GM12878 (cell line): ENCODE measurements at regions not wholly inside any gene's neighbourhood (a gene's known extent, or its start where the extent isn't known, plus 50 kb on each side); places are given as distances from the start of the nearest gene placed in this dataset.
A peak's percentile ranks its signal among the peaks of the same experiment; 100 is the strongest.

Experiments
- ATAC-seq: fragments of 200-7000 bp; cut with Tn5 transposase; 3 replicates; pipeline ENCODE4 v1.9.1; 2020; ENCODE audit warnings: mild to moderate bottlenecking, moderate library complexity
- BruUV-seq: library from RNA; stranded (reverse); fragments of 400-500 nt; replicated peaks from 2 replicates; lab custom pipeline; 2021; lab: Mats Ljungman, UMichigan
- CTCF ChIA-PET: fragments of 300-600 bp; sonication (Branson Sonifier 250); formaldehyde crosslinking; extraction: SDS; loops from one replicate; lab custom pipeline; 2021; ENCODE audit warnings: inconsistent platforms; lab: Yijun Ruan, JAX
- POLR2A ChIA-PET: fragments of 350-600 bp; formaldehyde crosslinking; extraction: SDS; loops from one replicate; lab custom pipeline; 2021; ENCODE audit warnings: inconsistent platforms; lab: Charles Lee
- RAD21 ChIA-PET: fragments of 300-600 bp; sonication (Branson Sonifier 250); formaldehyde crosslinking; loops from one replicate; lab custom pipeline; 2023; ENCODE audit warnings: antibody characterized with exemption; ENCODE audit not compliant: unreplicated experiment; lab: Charles Lee
- SMC1A ChIA-PET: fragments of 300-600 bp; sonication (Branson Sonifier 250); formaldehyde crosslinking; loops from one replicate; lab custom pipeline; 2023; ENCODE audit not compliant: unreplicated experiment, uncharacterized antibody; lab: Charles Lee
- DNase-seq: peaks from one replicate; pipeline ENCODE4 v3.0.0-alpha.2; 2011; ENCODE audit warnings: low read depth, low spot score
- FAIRE-seq: peaks from 3 replicates; lab custom pipeline; 2011; peaks lifted over from hg19 to GRCh38; lab: Jason Lieb, UNC
- H2AFZ ChIP-seq: 2 replicates; pipeline ENCODE4 v1.6.0; 2011; ENCODE audit warnings: low read depth, low read length, control low read depth; ENCODE audit not compliant: control insufficient read depth
- H3K27ac ChIP-seq: 2 replicates; pipeline ENCODE4 v1.5.1; 2011; ENCODE audit warnings: control low read depth; ENCODE audit not compliant: control insufficient read depth, insufficient read depth
- H3K27me3 ChIP-seq, 2 experiments: replicated peaks in 1 of 2; 2 replicates each; pipeline versions ENCODE4 v1.6.0 to v1.6.1; 2011; ENCODE audit warnings: low read length in 1 of 2; ENCODE audit not compliant: control insufficient read depth in 2 of 2, insufficient read depth in 2 of 2
- H3K36me3 ChIP-seq, 2 experiments: 2 replicates each; pipeline ENCODE4 v1.5.1; 2011; ENCODE audit warnings: low read length in 1 of 2; ENCODE audit not compliant: control insufficient read depth in 2 of 2, insufficient read depth in 2 of 2
- H3K4me1 ChIP-seq: 2 replicates; pipeline ENCODE4 v1.6.1; 2011; ENCODE audit warnings: mild to moderate bottlenecking, low read length, moderate library complexity, mixed read lengths; ENCODE audit not compliant: control insufficient read depth, insufficient read depth
- H3K4me2 ChIP-seq: 2 replicates; pipeline ENCODE4 v1.6.0; 2011; ENCODE audit warnings: control low read depth; ENCODE audit not compliant: control insufficient read depth, insufficient read depth
- H3K4me3 ChIP-seq: fragments of 200-600 bp; sonication (generic); 2 replicates; pipeline ENCODE4 v1.5.1; 2016
- H3K79me2 ChIP-seq: 2 replicates; pipeline ENCODE4 v1.6.0; 2011; ENCODE audit warnings: low read length; ENCODE audit not compliant: control insufficient read depth, insufficient read depth
- H3K9ac ChIP-seq: 2 replicates; pipeline ENCODE4 v1.8.0; 2011; ENCODE audit warnings: low read length, control low read depth, mixed read lengths; ENCODE audit not compliant: control insufficient read depth, insufficient read depth
- H3K9me3 ChIP-seq: replicated peaks from 3 replicates; pipeline ENCODE4 v1.5.1; 2011; ENCODE audit warnings: mild to moderate bottlenecking, low read length; ENCODE audit not compliant: control insufficient read depth, insufficient read depth
- H4K20me1 ChIP-seq: 2 replicates; pipeline ENCODE4 v1.6.0; 2011; ENCODE audit not compliant: control insufficient read depth, insufficient read depth
- CHD1 ChIP-seq: IDR thresholded peaks from 2 replicates; pipeline ENCODE4 v1.6.1; 2012; ENCODE audit warnings: low read depth, low read length, improper control_type of control experiment
- NBN ChIP-seq: fragments of 450-650 bp; IDR thresholded peaks from 2 replicates; pipeline ENCODE4 v1.6.1; 2016
- PKNOX1 ChIP-seq: fragments of 450-650 bp; IDR thresholded peaks from 2 replicates; pipeline ENCODE4 v1.6.1; 2016; ENCODE audit warnings: mild to moderate bottlenecking
- SIX5 ChIP-seq: IDR thresholded peaks from 2 replicates; pipeline ENCODE4 v1.6.1; 2011; ENCODE audit warnings: mild to moderate bottlenecking, low read depth, low read length, moderate library complexity; ENCODE audit not compliant: severe bottlenecking
- SMC3 ChIP-seq: IDR thresholded peaks from 2 replicates; pipeline ENCODE4 v1.6.1; 2011; ENCODE audit warnings: low read length, improper control_type of control experiment, borderline replicate concordance
- SUPT20H ChIP-seq: IDR thresholded peaks from 2 replicates; pipeline ENCODE4 v1.6.1; 2011; ENCODE audit warnings: low read depth, mild to moderate bottlenecking, low read length, moderate library complexity, borderline replicate concordance; ENCODE audit not compliant: control insufficient read depth
- ZZZ3 ChIP-seq: IDR thresholded peaks from 2 replicates; pipeline ENCODE4 v1.6.1; 2011; ENCODE audit warnings: low read depth; ENCODE audit not compliant: control insufficient read depth, insufficient read length
- whole genome bisulfite sequencing: methylation state at CpG from one replicate; pipeline ENCODE4 v1.1.6; 2016; ENCODE audit warnings: low lambda C conversion rate; ENCODE audit not compliant: insufficient replicate concordance, insufficient coverage; ENCODE audit errors: missing lambda C conversion rate; 5-methylcytosine and 5-hydroxymethylcytosine counted together
- in situ Hi-C: fragments of 300-500 bp; cut with MboI; formaldehyde crosslinking; loops from 9 replicates; pipeline ENCODE4 v1.14.3; 2018; ENCODE audit warnings: mixed read lengths
- intact Hi-C: fragments of 100-400 bp; cut with micrococcal nuclease; formaldehyde crosslinking; loops from one replicate; pipeline ENCODE4 v1.14.2; 2022; ENCODE audit not compliant: unreplicated experiment

DNA sequence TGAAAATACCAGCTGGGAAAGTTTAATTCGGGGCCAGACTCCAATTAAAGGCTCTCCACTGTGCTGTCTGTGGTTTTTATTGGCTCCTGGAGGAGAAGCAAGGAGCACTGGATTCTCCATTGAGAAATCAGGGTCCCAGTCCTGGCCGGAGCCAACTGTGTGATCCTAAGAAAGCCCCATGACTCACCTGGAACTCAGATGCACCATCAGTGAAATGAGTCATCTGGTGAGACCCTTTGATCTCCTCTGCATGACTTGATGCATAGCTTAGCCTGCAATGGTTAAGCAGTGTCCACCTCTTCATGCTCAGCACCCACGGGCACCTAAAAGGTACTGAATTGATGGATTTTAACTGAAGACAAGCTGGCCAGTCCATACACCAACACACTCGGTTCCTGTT, 119.2 kb upstream of the VCX3B start:
- Histone ChIP-seq H3K79me2 (no peaks in the 10 kb centered on the region), H3K36me3 (no peaks in the 10 kb centered on the region), H3K9ac (no peak overlapping the region), H3K4me2 (no peak overlapping the region), H2AFZ (no peak overlapping the region), H4K20me1 (no peaks in the 10 kb centered on the region), H3K27ac (no peak overlapping the region), H3K4me3 (no peak overlapping the region), H3K9me3 (no peaks in the 10 kb centered on the region), H3K27me3 (no peaks in the 10 kb centered on the region), H3K4me1 (no peaks in the 10 kb centered on the region)
- no TSS peak for BruUV-seq
- CTCF ChIA-PET, result interaction anchor here (0.7 kb wide), 1 partner anchor 22 kb away, joined by 3 read pairs; no protein-coding TSS in a partner anchor
- RAD21 ChIA-PET, result no interaction called here
- TF ChIP-seq NBN, result no peak
- TF ChIP-seq SIX5, result no peak
- TF ChIP-seq ZZZ3, result no peak
- TF ChIP-seq PKNOX1, result no peak
- TF ChIP-seq SUPT20H, result no peak
- 40% methylated on average over 4 of the region's 4 CpGs for WGBS
- POLR2A ChIA-PET, result no interaction called here
- no peak for FAIRE-seq
- intact Hi-C loops, result no loop called here
- SMC1A ChIA-PET, result interaction anchor here (0.9 kb wide), 1 partner anchor 12 kb away, joined by 3 read pairs; no protein-coding TSS in a partner anchor
- DNase-seq, result no peak
- in situ Hi-C loops, result no loop called here
- peak; percentile 78 for ATAC-seq

DNA sequence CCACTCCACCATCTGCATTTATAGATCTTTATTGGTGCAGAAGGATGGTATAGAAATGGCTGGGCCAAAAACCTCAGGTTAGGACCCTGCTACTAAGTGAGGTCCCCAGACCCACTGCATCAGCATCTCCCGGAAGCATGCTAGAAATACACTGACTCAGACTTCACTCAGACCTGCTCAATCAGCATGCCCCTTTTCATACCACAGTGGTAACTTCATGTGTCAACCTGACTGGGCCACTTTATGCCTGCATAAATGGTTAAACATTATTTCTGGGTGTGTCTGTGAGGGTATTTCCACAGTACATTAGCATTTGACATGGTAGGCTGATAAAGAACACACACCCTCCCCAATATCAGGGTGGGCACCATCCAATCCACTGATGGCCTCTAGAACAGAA, 118.6 kb upstream of the VCX3B start:
- H2AFZ ChIP-seq, result no peak overlapping the region
- no peak overlapping the region for H3K4me2 ChIP-seq
- FAIRE-seq (no peak), ATAC-seq (no peak; the same call in 2 of the 3 replicates), DNase-seq (no peak)
- TF ChIP-seq CHD1 (no peak), SMC3 (no peak)
- ChIA-PET CTCF (interaction anchor here (0.7 kb wide), 1 partner anchor 23 kb away, joined by 3 read pairs; no protein-coding TSS in a partner anchor), POLR2A (no interaction called here), RAD21 (no interaction called here), SMC1A (interaction anchor here (0.9 kb wide), 1 partner anchor 12 kb away, joined by 3 read pairs; no protein-coding TSS in a partner anchor)
- no peaks in the 10 kb centered on the region for H4K20me1 ChIP-seq
- intact Hi-C loops (no loop called here), in situ Hi-C loops (no loop called here)
- no peaks in the 10 kb centered on the region for H3K4me1 ChIP-seq
- H3K4me3 ChIP-seq, result no peak overlapping the region
- H3K79me2 ChIP-seq, result no peaks in the 10 kb centered on the region
- 61% methylated on average over 1 of the region's 1 CpG for WGBS
- no peaks in the 10 kb centered on the region for H3K27me3 ChIP-seq
- BruUV-seq, result no TSS peak
- no peaks in the 10 kb centered on the region for H3K9me3 ChIP-seq
- no peak overlapping the region for H3K9ac ChIP-seq
- H3K27ac ChIP-seq, result no peak overlapping the region
- no peaks in the 10 kb centered on the region for H3K36me3 ChIP-seq
